IPS DF 4.7 (cell line): ENCODE measurements at regions not wholly inside any gene's neighbourhood (a gene's known extent, or its start where the extent isn't known, plus 50 kb on each side); places are given as distances from the start of the nearest gene placed in this dataset.
A peak's percentile ranks its signal among the peaks of the same experiment; 100 is the strongest.

ENCODE experiments used
- DNase-seq: peaks from one replicate; pipeline ENCODE4 v3.0.0-alpha.2; 2013; ENCODE audit warnings: low spot score; ENCODE audit errors: extremely low read depth

DNA sequence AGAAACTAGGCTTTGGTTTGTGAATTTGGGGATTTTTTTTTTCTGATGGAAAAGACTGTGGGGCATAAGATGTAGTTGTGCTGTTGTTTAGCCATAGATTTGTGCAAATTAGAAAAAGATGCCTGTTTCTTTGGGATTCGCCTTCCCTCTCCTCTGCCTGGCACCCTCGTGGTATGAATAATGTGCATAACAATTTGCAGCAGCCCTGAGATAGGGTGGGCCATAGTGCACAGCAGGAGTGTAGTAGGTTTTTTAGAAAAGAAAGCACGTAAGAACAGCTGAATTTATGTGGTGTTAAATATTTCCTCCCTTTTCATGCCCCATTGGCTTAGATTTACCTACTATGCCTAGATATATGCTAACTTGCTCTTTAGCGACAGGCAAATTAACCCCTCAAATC, 158.9 kb downstream of the PTGER3 start:
- no peak for DNase-seq

DNA sequence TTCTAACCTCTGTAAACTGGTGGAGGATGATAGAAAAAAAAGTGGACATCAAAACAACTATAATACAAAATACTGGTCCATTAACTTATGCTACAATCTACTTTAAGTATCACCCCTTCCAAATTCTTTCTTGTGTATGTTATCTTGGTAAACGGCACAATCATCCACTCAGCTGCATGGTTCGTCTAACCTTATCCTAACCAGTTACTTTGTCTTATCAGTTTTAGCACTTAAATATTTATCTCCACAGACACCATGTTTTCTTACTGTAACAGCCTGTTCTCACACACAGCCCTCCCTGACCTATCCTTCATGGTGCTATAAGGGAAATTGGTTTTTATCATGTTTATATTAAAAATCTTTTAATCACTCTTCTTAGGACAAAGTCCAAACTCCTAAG, 157.2 kb downstream of the PTGER3 start:
- DNase-seq: no peak

GRCh38 chr1:70891051-70891843, 156.4 kb downstream of the PTGER3 start:
- no peak for DNase-seq

GRCh38 chr1:70892140-70892539, 155.5 kb downstream of the PTGER3 start:
- DNase-seq: no peak

DNA sequence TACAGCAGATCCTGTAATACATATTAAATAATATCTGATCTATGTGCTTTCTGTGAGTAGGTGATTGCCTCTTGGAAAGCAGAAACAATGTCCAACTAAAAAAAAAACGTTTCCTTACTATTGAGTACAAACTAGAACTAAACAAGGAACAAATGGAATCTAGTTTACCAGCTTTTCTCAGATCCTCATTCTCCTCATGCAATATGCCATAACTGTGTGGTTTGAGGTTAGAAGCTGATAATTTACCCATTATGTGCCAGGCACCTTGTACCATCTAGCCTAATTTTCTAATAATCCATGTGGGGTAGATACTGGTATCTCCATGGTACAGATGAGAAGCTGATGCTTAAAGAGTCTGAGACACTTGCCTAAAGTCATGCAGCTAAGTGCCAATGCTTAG, 154.7 kb downstream of the PTGER3 start:
- DNase-seq: no peak

DNA sequence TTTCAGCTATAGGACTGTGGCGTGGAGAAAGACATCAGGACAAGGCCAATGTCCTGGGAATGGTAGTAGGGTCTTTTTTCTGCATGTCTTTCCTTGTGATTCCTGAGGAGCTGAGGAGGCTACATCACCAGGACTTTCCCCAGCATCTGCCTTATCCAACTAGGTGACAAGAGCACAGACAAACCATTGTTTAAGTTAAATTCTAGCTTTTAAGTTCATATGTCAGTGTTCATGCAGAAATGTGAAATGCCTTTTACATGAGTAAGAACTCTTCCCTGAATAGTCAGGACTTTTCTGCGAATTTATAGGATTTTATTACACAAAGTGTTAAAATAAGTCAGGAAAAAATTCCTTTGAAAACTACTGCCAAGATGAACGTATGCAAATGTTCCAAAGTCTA, 154.2 kb downstream of the PTGER3 start:
- no peak for DNase-seq

DNA sequence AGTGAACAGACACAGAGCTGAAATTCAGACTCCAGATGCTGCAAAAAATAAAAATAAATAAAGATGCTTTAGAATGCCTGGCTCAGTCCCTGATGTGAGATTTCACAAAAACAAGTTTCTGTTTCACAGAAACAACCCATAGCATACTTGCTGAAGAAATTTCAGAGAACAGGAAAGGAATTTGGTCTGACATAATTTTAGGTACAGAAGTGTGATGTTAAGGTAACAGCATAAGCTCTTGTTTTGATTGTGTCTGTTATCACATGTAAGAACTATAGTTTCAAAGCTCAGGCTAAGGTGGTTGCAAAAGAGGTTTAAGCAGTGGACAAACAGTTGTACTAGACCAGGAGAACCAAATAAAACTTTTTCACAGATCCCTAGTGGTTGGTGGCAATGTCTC, 152.1 kb downstream of the PTGER3 start:
- no peak for DNase-seq

- peak; percentile 7 for DNase-seq
Observed at GRCh38 chr1:70896224-70896623, 151.4 kb downstream of the PTGER3 start.

DNA sequence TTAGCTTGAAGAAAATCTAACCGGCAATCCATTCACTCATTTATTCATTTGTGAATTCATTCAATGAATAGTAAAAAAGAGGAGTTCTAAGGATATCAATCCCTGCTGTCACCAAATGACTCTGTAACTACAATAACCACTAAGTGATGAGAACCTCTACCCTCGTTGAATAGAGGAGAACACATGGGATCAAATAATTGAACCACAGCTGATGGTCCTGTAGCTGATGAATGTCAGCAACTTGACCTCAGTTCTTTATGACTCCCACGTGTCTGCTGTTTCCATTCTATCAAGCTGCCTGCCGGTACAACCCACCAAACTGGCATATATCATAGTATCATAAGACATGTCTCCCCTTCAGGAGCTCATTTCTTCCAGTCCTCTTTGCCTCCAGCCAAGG, 150.3 kb downstream of the PTGER3 start:
- no peak for DNase-seq

- DNase-seq: no peak
Observed at GRCh38 chr1:70899735-70900134, 147.9 kb downstream of the PTGER3 start.

DNA sequence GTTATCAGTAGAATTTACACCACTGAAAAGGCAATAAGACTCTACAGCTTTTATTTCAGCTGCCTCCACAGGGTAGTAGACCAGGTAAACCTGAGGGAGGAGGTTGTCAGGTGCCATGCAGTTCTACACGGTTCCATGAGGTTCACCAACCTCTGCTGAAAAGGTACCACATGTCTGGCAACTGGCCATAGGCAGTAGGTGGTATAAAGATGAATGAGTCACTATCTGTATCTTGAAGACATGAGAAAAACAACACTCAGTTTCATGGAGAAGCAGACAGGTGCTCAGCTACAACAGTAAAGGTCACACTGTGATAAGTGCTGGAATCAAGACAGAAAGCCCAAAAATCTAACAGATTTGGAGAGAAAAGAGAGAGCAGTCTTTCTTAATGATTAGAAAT, 145.4 kb downstream of the PTGER3 start:
- DNase-seq: no peak

DNA sequence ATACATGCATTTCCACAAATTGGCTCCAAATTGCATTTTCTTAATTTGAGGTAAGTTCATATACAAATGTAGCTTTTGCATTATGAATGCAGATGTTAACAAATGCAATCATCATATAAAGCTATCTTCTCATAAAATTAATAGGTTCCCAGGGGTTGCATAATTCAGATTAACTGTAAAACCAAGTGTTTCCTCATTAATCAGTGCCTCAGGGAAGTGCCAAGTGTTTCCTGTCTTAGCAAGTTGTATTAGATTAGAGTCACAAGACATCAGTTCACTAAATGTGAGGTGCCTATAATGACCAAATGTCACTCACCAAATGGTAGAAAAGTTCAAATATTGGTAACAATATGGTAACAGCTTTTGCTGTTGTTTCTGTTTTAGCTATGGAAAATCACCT, 140.8 kb downstream of the PTGER3 start:
- DNase-seq: no peak

DNA sequence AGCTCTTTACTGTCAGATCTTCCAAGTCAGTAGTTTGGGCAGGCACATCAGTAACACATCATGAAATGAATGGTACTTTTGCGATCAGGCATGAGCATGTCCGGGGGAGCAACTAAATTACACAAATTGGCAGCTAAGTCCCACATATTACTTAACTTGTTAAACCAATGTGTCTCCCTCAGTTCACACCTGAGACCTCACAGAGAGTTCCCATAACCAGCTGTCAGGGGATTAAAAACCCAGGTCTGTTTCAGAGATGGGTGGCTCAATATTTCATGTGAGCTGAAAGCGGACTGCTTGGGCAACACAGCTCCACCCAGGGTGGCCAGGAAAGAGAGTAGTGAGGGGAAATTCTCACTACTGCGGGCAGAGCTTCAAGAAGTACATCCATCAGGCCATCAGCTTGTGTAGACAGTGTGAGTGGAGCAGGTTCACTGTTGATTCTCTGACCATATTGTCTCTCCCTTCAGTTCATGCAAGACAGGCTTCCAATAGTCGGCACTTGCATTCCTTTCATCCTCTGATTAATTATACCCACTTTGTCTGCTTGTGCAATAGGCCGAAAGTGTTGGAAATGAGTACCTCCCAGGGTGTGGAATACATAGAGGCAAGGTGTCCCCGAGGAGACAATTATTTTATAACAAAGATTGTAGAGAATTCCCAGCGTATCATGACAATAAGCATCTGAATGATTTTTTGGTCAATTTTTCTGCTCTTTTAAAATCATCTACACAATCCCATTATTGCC, 139.9 kb downstream of the PTGER3 start:
- DNase-seq: no peak

GRCh38 chr1:70909262-70909822, 138.3 kb downstream of the PTGER3 start:
- no peak for DNase-seq

DNA sequence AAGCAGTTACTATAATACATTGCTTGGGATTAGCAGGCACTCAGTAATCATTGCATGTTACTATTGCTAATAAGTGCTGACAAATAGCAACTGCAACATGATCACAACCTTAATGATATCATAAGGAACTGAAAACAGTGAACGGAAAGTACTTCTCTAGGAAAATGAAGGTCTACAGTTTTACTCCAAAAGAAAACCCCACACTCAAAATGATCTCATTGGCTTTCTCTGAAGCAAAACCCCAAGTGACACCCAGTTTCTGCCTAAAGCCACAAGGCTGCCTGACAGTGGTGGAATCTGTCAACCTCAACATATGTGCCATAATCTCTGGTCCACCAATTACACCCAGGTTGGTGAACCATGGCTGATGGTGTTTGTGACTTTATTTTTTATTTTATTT, 137.6 kb downstream of the PTGER3 start:
- no peak for DNase-seq

DNA sequence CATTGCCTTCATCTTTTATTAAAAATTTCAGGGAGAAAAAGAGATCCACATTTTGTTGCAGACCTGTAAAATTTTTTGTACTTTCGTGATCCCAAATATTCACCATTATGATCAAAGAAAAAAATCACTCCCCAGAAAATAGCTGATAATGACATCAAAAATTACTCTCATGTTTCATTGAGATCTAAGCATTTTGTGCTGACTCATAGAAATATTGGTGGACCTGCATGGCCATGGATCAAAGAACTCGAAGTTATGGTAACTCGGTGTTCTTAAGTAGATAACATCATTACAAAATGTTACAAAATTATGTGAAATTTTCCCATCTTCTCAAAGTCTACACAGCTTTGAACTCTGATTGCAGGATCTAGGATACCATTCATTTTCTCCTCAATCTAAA, 135.8 kb downstream of the PTGER3 start:
- no peak for DNase-seq

DNA sequence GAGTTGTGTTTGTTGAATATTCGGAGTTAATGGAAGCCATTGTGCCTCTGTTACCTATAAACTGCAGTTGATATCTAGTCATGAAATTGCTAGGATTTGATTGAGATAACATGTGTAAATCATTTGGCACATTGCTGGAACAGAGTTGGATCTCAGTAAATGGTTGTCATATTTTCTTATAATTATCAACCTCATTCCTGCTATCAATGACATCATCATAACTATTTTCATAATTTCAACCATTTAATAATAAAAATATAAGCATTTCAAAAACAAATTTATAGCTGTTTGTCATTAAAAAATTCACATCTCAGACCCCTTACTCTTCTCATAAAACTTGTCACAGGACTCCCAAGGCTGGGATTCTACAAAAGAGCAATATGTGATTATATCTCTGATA, 133.4 kb downstream of the PTGER3 start:
- no peak for DNase-seq

- DNase-seq: no peak
Observed at GRCh38 chr1:70915258-70916033, 132.2 kb downstream of the PTGER3 start.

DNA sequence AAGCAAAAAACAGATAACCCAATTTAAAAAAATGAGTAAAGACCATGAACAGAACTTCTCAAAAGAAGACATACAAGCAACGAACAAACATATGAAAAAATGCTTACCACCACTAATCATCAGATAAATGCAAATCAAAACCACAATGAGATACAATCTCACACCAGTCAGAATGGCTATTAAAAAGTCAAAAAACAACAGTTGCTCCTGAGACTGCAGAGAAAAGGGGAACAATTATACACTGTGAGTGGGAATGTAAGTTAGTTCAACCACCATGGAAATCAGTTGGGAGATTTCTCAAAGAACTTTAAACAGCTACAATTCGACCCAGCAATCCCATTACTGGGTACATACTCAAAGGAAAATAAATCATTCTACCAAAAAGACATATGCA, 131.6 kb downstream of the PTGER3 start:
- no peak for DNase-seq

DNA sequence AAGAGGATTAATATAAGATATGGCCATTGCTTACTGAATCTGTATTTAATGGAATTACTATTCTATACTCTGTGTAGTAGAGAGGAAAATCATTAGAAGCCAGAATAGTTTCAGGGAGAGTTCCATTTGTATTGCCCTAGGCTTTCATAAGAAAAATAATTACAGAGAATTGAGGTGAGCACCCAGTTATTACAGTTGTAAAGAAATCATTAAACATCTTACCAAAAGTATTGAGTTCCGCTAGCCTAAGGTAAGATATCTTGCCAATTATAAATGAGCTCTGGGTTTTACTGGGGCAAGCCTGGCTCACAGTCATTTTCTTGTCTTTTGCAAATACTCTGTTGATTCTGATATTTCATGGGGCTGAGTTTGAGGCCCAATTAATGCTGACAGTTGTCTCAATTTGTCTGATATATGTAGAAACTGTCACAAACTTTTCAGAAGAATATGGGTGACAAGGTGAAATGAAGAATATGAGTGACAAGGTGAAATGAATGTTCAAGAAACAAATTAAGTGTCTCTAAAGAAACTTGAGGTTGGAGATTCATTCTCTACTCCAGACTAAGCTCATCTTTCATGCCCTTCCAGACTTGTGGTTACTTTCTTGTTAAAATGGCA, 127.8 kb downstream of the PTGER3 start:
- DNase-seq: no peak
